ENCODE measurements at regions not wholly inside any gene's neighbourhood (a gene's known extent, or its start where the extent isn't known, plus 50 kb on each side); places are given as distances from the start of the nearest gene placed in this dataset.
A peak's percentile ranks its signal among the peaks of the same experiment; 100 is the strongest.

- no peak overlapping the region for H3K4me3 ChIP-seq
- no peaks in the 10 kb centered on the region for H3K9me3 ChIP-seq
- no peak for DNase-seq
- H3K27me3 ChIP-seq: no peaks in the 10 kb centered on the region
- H3K36me3 ChIP-seq: no peaks in the 10 kb centered on the region
Observed at GRCh38 chr14:55734731-55735130, 154.7 kb downstream of the KTN1 start.

DNA sequence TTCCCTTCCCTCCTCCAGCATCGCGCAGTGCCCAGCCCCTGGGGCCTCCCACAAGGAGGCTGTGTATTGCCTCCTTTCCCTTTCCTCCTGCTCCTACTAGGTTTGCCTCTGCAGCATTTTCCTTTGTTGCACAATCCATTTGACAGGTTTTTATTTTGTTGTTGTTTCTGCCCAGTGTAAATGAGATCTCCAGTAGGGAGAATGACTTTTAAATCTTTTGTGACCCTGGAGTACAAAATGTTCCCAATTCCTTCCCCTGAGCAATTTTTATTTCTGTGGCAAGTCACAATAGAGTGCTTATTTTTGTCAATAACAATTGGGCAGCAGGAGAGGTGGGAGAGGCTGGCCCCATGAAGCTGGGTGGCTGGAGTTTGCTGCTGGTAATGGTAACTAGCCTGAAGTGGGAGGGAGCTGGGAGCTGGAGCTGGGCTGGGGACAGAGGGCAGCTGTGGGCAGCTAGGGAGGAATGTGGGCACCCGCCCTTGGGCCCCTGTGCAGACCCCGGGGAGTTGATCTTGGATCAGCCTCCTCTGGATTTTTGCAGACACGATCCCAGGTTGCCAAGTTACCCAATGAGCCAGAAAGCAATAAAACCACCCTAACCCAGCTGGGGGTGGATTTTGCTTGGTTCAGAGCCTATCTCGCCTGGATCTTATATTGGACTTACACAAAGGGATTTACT is 160.1 kb downstream of the KTN1 start:
- H3K36me3 ChIP-seq: no peaks in the 10 kb centered on the region
- H3K9me3 ChIP-seq: no peaks in the 10 kb centered on the region
- no peaks in the 10 kb centered on the region for H3K27me3 ChIP-seq
- peak; percentile 64 for DNase-seq
- H3K4me3 ChIP-seq: no peak overlapping the region

GRCh38 chr14:55740649-55740989 is 160.6 kb downstream of the KTN1 start:
- Histone ChIP-seq H3K36me3 (no peaks in the 10 kb centered on the region), H3K4me3 (no peak overlapping the region), H3K27me3 (no peaks in the 10 kb centered on the region), H3K9me3 (no peaks in the 10 kb centered on the region)
- no peak for DNase-seq

GRCh38 chr14:55741240-55741639 is 161.2 kb downstream of the KTN1 start:
- H3K4me3 ChIP-seq: no peak overlapping the region

GRCh38 chr14:55743551-55743950 is 163.5 kb downstream of the KTN1 start:
- Histone ChIP-seq H3K4me3 (no peak overlapping the region), H3K36me3 (no peaks in the 10 kb centered on the region), H3K9me3 (no peaks in the 10 kb centered on the region), H3K27me3 (no peaks in the 10 kb centered on the region)
- no peak for DNase-seq

More at GRCh38 chr14:55741240-55741639, 161.2 kb downstream of the KTN1 start:
- H3K36me3 ChIP-seq: no peaks in the 10 kb centered on the region
- no peaks in the 10 kb centered on the region for H3K27me3 ChIP-seq
- no peaks in the 10 kb centered on the region for H3K9me3 ChIP-seq
- DNase-seq: no peak

- Histone ChIP-seq H3K9me3 (no peaks in the 10 kb centered on the region), H3K27me3 (no peaks in the 10 kb centered on the region), H3K4me3 (no peak overlapping the region), H3K36me3 (no peaks in the 10 kb centered on the region)
- no peak for DNase-seq
Observed at GRCh38 chr14:55744321-55744720, 164.3 kb downstream of the KTN1 start.

GRCh38 chr14:55745906-55746305 is 165.9 kb downstream of the KTN1 start:
- Histone ChIP-seq H3K9me3 (no peaks in the 10 kb centered on the region), H3K27me3 (no peaks in the 10 kb centered on the region), H3K36me3 (no peaks in the 10 kb centered on the region), H3K4me3 (no peak overlapping the region)
- DNase-seq: no peak

GRCh38 chr14:55746558-55746957 is 166.6 kb downstream of the KTN1 start:
- no peak for DNase-seq

DNA sequence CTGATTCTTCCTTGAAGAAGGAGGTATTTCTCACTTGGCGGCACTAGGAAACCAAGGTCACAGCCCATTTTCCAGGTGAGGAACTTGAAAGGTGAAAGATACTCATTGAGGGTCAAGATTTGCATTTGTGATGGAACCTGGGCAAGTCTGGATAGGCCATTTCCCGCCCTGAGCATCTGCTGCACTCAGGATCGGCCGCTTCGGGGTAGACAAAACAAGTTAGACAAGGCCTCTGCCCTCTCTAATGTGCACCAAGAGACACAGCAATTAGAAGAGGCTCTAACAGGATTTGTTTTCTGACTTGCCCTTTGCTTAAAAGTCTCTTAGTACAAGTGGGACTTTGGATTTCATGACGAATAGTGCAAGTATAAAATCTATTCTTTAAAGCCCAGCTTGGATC is 167.2 kb downstream of the KTN1 start:
- Histone ChIP-seq H3K36me3 (no peaks in the 10 kb centered on the region), H3K9me3 (no peaks in the 10 kb centered on the region), H3K4me3 (no peak overlapping the region), H3K27me3 (no peaks in the 10 kb centered on the region)
- no peak for DNase-seq

More at GRCh38 chr14:55746558-55746957, 166.6 kb downstream of the KTN1 start:
- H3K9me3 ChIP-seq: no peaks in the 10 kb centered on the region
- H3K27me3 ChIP-seq: no peaks in the 10 kb centered on the region
- no peaks in the 10 kb centered on the region for H3K36me3 ChIP-seq
- no peak overlapping the region for H3K4me3 ChIP-seq

GRCh38 chr14:55749201-55749812 is 169.3 kb downstream of the KTN1 start:
- Histone ChIP-seq H3K36me3 (no peaks in the 10 kb centered on the region), H3K27me3 (no peaks in the 10 kb centered on the region), H3K4me3 (no peak overlapping the region), H3K9me3 (no peaks in the 10 kb centered on the region)
- no peak for DNase-seq

DNA sequence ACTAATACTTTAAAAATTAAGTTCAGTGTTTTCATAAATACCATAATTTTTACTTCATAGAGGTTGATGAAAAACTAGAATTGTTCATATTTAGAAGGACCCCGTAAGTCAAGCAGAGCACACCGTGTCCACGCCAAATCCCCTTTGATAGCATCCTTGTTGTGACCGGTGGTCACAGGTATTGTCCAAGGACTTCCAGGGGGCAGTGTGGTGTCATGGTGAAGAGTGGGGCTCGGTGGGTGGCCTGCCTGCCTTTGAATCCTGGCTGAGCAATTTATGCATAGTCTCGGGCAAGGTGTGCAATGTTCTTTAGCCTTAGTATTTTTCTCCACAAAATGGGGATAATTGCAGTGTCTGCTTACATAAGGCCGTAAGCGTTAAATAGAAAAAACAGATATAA is 169.9 kb downstream of the KTN1 start:
- H3K9me3 ChIP-seq: no peaks in the 10 kb centered on the region
- H3K27me3 ChIP-seq: no peaks in the 10 kb centered on the region
- no peak for DNase-seq
- no peak overlapping the region for H3K4me3 ChIP-seq
- no peaks in the 10 kb centered on the region for H3K36me3 ChIP-seq

GRCh38 chr14:55752580-55753390 is 172.8 kb downstream of the KTN1 start:
- peak; percentile 56 for DNase-seq
- Histone ChIP-seq H3K9me3 (no peaks in the 10 kb centered on the region), H3K27me3 (no peaks in the 10 kb centered on the region), H3K4me3 (no peak overlapping the region), H3K36me3 (no peaks in the 10 kb centered on the region)

GRCh38 chr14:55754471-55754870 is 174.5 kb downstream of the KTN1 start:
- H3K4me3 ChIP-seq: no peak overlapping the region
- no peaks in the 10 kb centered on the region for H3K9me3 ChIP-seq
- no peaks in the 10 kb centered on the region for H3K27me3 ChIP-seq
- H3K36me3 ChIP-seq: no peaks in the 10 kb centered on the region
- no peak for DNase-seq

DNA sequence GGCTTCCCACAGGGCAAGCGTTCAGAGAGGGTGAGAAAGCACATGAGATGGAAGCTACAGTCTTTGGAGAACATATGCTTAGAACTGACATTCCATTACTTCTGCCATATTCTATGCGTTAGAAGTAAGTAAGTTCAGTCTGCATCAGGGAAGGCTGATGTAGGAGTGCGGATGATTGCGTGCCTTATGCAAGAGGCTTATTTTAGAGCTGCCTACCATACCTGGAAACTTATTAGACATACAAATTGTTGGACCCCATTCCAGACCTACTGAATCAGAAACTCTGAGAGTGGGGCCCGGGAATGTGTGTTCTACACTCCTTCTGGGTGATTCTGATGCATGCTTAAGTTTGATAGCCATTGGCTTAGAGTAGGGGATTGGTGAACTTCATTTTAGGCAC is 174.9 kb downstream of the KTN1 start:
- H3K27me3 ChIP-seq: no peaks in the 10 kb centered on the region

GRCh38 chr14:55756078-55756477 is 176.1 kb downstream of the KTN1 start:
- Histone ChIP-seq H3K4me3 (no peak overlapping the region), H3K36me3 (no peaks in the 10 kb centered on the region), H3K9me3 (no peaks in the 10 kb centered on the region), H3K27me3 (no peaks in the 10 kb centered on the region)
- DNase-seq: no peak

More for the DNA sequence above, 174.9 kb downstream of the KTN1 start:
- DNase-seq: no peak
- H3K9me3 ChIP-seq: no peaks in the 10 kb centered on the region
- H3K36me3 ChIP-seq: no peaks in the 10 kb centered on the region
- no peak overlapping the region for H3K4me3 ChIP-seq

GRCh38 chr14:55756557-55756956 is 176.6 kb downstream of the KTN1 start:
- Histone ChIP-seq H3K9me3 (no peaks in the 10 kb centered on the region), H3K4me3 (no peak overlapping the region), H3K36me3 (no peaks in the 10 kb centered on the region), H3K27me3 (no peaks in the 10 kb centered on the region)
- no peak for DNase-seq

GRCh38 chr14:55758796-55759195 is 178.8 kb downstream of the KTN1 start:
- DNase-seq: no peak
- Histone ChIP-seq H3K4me3 (no peak overlapping the region), H3K36me3 (no peaks in the 10 kb centered on the region), H3K27me3 (no peaks in the 10 kb centered on the region), H3K9me3 (no peaks in the 10 kb centered on the region)

Measured in MG63 (cell line).